GM19397 (cell line): ENCODE measurements at regions not wholly inside any gene's neighbourhood (a gene's known extent, or its start where the extent isn't known, plus 50 kb on each side); places are given as distances from the start of the nearest gene placed in this dataset.
A peak's percentile ranks its signal among the peaks of the same experiment; 100 is the strongest.

Source experiments
- ATAC-seq: cut with Tn5 transposase; IDR thresholded peaks from one replicate; pipeline ENCODE4 v1.9.1; 2021; ENCODE audit warnings: mild to moderate bottlenecking, moderate library complexity; ENCODE audit not compliant: unreplicated experiment

GRCh38 chr13:109646423-109646822 lies 140.0 kb downstream of the IRS2 start:
- ATAC-seq: peak; percentile 69

- ATAC-seq: no peak
Measured at GRCh38 chr13:109645831-109646230, 140.6 kb downstream of the IRS2 start.

GRCh38 chr13:109644956-109645355 lies 141.4 kb downstream of the IRS2 start:
- no peak for ATAC-seq

DNA sequence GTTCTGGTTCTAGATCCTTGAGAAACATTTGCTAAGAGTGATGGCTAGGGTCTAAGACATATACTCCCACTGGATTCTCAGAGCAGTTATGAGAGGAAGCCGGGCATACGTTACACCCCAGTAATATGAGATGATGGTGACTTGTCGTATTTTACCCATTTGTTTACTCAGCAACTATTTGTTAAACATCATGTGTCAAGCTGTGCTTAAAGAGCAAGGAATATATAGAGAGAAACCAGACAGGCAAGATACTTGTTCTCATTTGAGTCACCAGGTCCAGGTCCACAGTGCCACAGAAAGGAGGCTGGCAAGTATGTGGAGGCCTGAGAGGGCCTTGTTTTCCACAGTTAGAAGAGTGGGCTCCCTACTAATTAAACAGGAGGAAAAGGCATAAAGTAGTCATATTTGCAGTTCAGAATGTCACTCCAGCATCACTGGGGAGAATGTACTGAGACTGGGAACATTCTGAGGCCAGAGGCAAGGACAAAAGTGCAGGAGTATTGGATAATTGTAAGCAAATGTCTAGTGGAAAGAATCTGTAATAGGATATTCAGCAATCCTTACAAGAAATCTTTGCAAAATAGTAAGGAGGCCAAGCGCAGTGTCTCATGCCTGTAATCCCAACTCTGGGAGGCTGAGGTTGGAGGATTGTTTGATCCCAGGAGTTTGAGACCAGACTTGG lies 142.2 kb downstream of the IRS2 start:
- ATAC-seq: no peak

- no peak for ATAC-seq
Measured at GRCh38 chr13:109642358-109642757, 144.0 kb downstream of the IRS2 start.

DNA sequence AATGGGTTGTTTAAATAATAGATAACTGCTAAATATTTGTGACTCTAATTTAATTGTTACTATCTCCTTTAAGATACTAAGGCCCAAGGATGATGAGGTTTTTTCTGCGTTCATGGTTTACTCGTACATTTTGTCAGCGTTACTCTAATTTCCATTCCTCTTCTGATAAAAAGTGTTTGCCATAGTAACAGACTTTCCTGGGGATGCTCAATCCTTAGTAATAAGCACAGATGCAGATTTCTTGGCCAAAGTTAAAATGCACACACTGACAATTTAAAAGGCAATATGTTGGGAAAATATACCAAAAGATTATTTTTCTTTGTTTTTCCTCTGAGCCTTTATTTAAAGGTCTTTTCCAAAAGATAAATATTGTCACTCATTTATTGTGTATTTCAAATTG lies 149.6 kb downstream of the IRS2 start:
- no peak for ATAC-seq

GRCh38 chr13:109631069-109631468 lies 155.3 kb downstream of the IRS2 start:
- no peak for ATAC-seq

DNA sequence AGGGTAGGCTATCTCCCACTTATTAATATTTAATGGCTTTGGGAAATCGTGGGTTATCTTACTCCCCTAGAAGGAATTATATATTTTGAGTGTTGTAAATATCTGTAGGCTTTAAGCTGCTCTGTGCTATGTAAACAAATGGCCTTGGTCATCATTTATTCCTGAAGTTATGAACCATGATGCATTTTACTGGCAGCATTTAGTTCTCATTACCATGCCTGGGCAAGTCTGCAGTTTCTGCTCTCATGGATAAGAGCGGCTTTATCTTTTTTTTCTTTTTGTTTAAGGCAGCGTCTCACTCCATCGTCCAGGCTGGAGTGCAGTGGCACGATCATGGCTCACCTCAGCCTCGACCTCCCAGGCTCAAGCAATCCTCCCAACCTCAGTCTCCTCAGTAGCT lies 156.1 kb downstream of the IRS2 start:
- ATAC-seq: no peak

GRCh38 chr13:109629737-109630136 lies 156.6 kb downstream of the IRS2 start:
- ATAC-seq: no peak

GRCh38 chr13:109628251-109628699 lies 158.1 kb downstream of the IRS2 start:
- no peak for ATAC-seq

DNA sequence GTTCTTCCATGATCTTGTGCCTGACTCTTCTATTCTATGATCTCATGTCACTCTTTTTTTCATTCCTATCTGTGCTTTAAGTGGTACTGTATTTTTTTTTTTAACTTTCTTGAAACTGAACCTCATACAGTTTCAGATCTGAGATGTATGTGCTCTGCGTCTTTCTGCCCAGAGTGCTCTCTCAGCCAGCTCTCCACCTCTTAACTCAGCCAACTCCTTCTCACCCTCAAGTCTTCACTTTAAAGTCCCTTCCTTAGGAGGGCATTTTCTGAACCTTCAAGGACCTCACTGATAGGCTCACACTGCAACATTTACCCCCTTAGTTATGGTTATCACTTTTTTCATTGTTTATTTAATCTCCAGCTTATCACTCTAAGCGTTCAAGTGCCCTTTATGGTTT lies 158.7 kb downstream of the IRS2 start:
- no peak for ATAC-seq

DNA sequence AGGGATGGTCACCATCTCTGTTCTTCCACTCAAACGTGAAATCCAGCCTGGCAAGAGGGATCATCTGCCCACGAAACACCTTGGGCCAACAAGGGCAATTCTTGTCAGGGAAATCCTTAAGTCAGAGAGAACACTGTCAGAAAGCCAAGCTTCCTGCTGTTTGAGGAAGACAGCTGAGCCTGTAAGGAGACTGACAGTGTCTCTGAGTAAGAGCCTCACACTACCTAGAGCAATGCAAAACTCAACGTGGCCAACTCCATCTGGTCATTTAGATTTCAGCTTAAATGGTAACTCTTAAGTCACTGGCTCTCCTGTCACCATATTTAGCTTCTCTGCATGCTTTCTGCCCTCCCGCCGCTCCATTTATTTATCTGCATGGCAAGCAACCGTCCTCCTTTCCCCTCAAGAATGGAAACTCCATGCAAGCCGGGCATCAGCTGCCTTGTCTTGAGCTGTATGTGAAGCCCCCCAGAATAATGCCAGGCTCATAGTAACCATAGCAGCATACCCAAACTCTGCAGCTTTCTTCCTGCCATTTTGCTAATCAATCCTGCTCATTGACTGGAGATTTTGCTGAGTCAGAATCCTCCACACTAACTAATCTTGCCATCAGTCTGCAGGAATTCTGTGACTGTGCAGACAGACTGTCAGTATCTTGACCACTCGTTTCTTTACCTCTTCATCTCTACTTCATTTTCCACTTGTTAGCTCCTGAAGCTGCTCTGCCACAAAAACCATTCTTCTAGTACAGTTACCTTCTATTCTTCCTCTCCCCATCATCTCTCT lies 159.8 kb downstream of the IRS2 start:
- no peak for ATAC-seq

DNA sequence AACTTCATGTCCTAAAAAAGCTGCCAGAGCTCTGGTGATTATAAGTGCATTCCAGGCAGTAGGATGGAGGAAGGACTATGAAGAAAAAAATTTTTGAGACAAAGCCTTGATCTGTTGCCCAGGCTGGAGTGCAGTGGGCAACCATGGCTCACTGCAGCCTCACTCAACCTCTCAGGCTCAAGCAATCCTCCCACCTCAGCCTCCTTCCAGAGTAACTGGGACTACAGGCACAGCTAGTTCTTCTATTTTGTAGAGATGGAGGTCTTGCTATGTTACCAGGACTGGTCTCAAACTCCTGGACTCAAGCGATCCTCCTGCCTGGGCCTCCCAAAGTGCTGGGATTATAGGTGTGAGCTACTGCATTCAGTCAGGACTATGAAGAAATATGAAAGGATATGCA lies 161.2 kb downstream of the IRS2 start:
- no peak for ATAC-seq

DNA sequence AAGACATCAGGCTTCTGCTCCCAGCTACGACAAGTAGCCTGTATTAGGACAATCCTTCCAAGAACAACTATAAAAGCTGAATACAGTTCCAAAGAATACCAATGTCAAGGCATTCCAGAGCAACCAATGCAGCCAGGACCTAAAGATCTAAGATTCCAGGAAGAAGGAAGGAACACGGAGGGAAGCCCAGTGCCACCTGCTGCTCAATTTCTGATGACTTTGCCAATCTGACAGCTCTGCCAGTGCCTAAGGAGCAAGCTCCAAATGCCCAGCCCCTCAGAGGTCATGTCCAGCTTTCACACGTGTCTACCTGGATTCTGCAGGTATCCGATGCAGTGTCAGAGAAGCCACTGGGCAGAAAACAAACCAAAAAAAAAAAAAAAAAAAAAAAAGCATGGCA lies 164.4 kb downstream of the IRS2 start:
- no peak for ATAC-seq

DNA sequence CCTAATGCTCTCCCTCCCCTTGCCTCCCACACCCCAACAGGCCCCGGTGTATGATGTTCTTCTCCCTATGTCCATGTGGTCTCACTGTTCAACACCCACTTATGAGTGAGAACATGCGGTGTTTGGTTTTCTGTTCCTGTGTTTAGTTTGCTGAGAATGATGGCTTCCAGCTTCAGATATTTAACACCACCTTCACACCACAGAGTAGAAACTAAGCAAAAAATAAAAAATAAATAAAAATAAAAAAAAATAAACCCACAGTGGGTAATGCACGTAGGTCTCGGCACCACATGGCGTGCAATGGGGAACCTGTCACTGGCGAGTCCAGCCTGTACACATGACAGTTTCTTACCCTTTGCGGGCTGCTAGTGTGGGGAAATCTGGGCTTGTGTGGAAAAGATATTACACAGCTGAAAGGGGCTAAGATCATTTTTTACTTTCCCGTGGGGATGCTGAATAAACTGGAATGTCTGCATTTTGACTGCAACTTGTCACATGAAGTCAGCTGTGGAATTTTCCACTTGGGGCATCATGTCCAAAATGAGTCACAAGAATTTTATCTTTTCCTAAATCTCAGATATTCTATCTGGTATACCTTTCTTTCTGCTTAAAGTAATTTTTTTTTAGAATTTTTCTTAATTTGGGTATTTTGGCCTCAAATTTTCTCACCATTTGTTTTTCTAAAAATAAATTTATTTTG lies 170.5 kb downstream of the IRS2 start:
- no peak for ATAC-seq

DNA sequence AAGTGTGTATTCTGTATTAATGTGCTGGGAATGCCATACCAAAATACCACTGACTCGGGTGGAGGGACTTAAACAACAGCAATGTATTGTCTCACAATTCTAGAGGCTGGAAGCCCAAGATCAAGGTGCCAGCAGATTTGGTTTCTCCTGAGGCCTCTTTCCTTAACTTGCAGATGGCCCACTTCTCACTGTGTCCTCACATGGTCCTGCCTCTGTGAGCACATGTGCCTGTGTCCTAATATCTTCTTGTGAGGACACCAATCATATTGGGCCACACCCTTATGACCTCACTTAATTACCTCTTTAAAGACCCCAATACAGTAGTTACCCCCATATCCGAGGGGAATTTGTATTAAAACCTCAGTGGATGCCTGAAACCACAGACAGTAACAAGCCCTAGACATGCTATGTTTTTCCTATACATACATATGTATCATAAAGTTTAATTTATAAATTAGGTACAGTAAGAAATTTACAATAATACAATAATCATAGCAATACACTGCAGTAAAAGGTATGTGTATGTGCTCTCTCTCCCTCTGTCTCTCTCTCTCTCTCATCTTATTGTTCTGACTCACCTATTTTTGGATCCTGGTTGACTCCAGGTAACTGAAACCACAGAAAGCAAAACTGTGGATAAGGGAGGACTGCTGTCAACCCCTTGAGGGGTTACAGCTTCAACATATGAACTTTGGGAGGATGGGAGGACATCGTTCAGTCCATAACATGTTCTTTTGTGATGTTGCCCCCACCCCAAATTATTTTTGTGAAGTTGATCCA lies 174.3 kb downstream of the IRS2 start:
- no peak for ATAC-seq

- no peak for ATAC-seq
Measured at GRCh38 chr13:109610517-109610916, 175.9 kb downstream of the IRS2 start.

DNA sequence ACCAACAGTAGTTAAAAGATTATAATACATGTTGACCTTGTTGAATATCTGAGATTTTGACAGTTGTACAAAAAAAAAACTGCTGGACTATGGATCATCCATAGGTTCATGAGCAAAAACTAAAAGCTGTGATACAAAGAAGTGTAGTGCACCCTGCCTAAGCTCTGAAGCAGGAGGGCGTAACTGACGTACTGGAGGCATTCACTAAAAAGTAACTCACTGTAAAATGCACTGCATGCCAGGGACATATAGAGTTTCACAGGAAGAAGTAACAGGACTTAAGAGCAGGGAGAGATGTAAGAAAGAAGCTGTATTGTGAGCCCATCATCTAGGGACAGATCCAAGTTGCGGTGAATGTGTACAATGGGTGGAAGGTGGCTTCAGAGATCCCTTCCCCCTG lies 177.9 kb downstream of the IRS2 start:
- no peak for ATAC-seq

DNA sequence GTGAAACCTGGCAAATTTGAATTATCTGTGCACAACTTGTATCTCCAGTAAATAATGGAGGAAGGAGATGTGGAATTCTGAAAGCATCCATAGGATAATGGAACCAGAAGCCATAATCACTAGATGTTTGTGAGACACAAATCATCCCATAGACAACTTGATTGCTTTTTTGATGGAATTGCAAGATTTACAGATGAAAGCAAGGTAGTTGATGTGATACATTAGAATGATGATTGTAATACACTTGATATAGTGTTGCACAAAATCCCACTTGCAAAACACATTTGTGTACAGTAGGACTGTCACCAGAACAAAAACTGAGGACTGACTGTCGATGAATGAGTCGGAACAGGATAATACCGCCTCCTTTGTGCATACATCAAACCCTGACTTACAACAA lies 178.3 kb downstream of the IRS2 start:
- ATAC-seq: no peak

DNA sequence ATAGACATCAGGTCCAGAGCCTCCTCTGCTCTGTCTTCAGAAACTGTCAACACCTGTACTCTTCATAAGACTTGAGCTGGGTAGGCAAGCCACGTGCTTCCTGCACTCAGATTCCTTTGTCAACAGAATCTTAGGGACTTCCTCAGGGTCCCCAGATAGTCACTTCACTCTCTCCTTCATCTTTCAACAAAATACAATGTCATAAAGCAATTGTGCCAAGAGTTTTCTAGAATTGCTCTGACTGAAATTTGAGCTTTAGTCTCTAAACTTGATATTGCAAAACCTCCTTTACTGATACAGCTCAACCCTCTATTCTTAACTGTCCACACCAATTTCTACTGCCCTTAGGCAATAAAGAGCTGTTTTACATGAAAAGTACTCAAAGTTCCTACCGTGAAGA lies 179.9 kb downstream of the IRS2 start:
- no peak for ATAC-seq

DNA sequence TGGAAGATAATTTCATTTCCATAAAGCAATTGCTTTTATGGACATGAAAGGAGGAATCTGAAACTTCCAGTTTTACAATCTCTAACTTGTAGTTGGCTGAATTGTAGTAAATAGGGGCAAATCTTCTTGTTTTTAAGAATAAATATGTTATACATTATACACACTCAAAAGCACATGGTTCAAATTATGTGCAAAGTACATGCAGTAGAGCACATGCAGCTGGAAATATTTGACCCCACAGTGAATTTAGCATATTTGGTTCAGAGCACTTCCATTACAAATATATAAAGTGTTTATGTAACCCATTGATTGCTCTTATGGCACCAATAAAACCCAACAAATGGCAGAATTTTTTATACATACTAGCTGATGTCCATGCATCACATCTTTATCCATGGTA lies 180.5 kb downstream of the IRS2 start:
- no peak for ATAC-seq
